ENCODE measurements at regions not wholly inside any gene's neighbourhood (a gene's known extent, or its start where the extent isn't known, plus 50 kb on each side); places are given as distances from the start of the nearest gene placed in this dataset.

DNA sequence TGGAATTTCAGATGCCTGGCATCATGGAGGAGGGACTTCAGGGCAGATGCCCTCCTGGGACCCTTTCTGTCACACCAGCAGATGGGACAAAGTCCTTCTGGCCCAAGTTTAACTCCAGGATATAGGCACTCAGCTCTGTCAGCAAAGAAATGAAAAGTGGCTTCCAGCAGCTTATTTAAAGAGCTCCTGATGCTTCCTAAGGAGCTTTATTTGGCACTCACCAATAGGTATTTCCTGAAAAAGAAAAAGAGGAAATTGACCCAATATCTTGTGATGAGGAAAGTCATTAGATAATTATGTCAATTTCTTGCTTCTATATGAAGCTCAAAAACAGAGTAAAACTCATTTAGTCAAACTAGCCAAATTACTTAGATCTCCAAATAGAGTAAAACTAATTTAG lies 224.6 kb downstream of the RAP2A start:
- TF ChIP-seq CTCF (conservative IDR thresholded peaks at IDR 0.05; ENCODE audit: low read depth, low read length) (no peak), POLR2A (IDR thresholded peaks at IDR 0.05; ENCODE audit: low read depth, low read length) (no peak), RAD21 (IDR thresholded peaks at IDR 0.05; ENCODE audit: low read length) (no peak), CHD1 (IDR thresholded peaks at IDR 0.05; ENCODE audit: low read depth, low read length) (no peak), MXI1 (IDR thresholded peaks at IDR 0.05; ENCODE audit: borderline replicate concordance, low read depth, low read length) (no peak), RCOR1 (IDR thresholded peaks at IDR 0.05; ENCODE audit: insufficient replicate concordance, low read length) (no peak)
